ENCODE measurements at regions not wholly inside any gene's neighbourhood (a gene's known extent, or its start where the extent isn't known, plus 50 kb on each side); places are given as distances from the start of the nearest gene placed in this dataset.

GRCh38 chr4:165724786-165725185, 148.3 kb upstream of the TLL1 start:
- TF ChIP-seq EZH2 (IDR thresholded peaks at IDR 0.05; ENCODE audit: insufficient read depth, low read length), result no peak
- no peak for TF ChIP-seq CTCF (IDR thresholded peaks at IDR 0.05; ENCODE audit: insufficient read depth, low read depth, low read length)

Data from astrocyte (in vitro differentiated cells and primary cell).